ENCODE measurements at regions not wholly inside any gene's neighbourhood (a gene's known extent, or its start where the extent isn't known, plus 50 kb on each side); places are given as distances from the start of the nearest gene placed in this dataset.

DNA sequence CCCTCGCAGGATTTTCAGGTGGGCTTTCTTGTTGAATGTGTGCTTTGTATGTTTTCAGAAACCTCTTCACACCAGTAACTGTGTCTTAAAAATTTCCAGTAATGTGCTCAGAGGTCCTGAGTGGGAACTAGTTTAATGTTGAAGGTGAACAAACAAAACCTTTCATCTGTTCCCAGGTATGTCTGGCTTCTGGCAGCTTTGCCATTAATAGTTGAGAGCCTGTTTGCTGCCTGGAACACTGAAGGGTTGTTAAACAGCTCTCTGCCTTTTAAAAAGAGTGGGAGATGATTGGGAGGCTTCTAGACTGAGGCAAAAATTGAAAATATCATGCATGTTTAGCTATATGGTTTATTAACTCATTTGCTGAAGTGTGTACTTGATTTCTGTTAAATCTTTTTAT is 161.2 kb upstream of the AGTR2 start:
- no peak for TF ChIP-seq CTCF (IDR thresholded peaks at IDR 0.05; ENCODE audit: insufficient read depth, low read depth, low read length)
- no peak for TF ChIP-seq EZH2 (IDR thresholded peaks at IDR 0.05; ENCODE audit: insufficient read depth, low read length)

Measured in astrocyte (in vitro differentiated cells and primary cell).